Vagina (tissue), 2 donors: ENCODE measurements at regions not wholly inside any gene's neighbourhood (a gene's known extent, or its start where the extent isn't known, plus 50 kb on each side); places are given as distances from the start of the nearest gene placed in this dataset.

Experiments
- DNase-seq, 2 donors: peaks; one replicate each; pipeline ENCODE4 v3.0.0-alpha.2; 2017; ENCODE audit errors: extremely low spot score in 2 of 2
- H3K27ac ChIP-seq: fragments of 200-600 bp; sonication (generic); one replicate; pipeline ENCODE4 v1.5.1; 2019
- H3K27me3 ChIP-seq: fragments of 200-600 bp; sonication (generic); one replicate; pipeline ENCODE4 v1.5.1; 2019
- H3K36me3 ChIP-seq, 2 donors: fragments of 200-600 bp; sonication (generic); one replicate each; pipeline ENCODE4 v1.5.1; 2017 to 2019
- H3K4me1 ChIP-seq: fragments of 200-600 bp; sonication (generic); one replicate; pipeline ENCODE4 v1.5.1; 2019
- H3K4me3 ChIP-seq, 2 donors: fragments of 200-600 bp; sonication (generic); 1 replicate in 1 of 2; 2 replicates in 1 of 2; pipeline ENCODE4 v1.5.1; 2016 to 2019
- H3K9me3 ChIP-seq: fragments of 200-600 bp; sonication (generic); one replicate; pipeline ENCODE4 v1.5.1; 2019
- CTCF ChIP-seq, 3 experiments: fragments of 450-650 bp in 2 of 3; fragments of 200-600 bp in 1 of 3; sonication (generic) in 1 of 3; IDR thresholded peaks; one replicate each; pipeline ENCODE4 v1.5.1; 2017 to 2019; ENCODE audit warnings: antibody characterized with exemption in 3 of 3, mild to moderate bottlenecking in 2 of 3, moderate library complexity in 2 of 3
- POLR2A ChIP-seq, 2 donors: fragments of 450-650 bp; IDR thresholded peaks; one replicate each; pipeline ENCODE4 v1.6.1; 2017; ENCODE audit warnings: antibody characterized with exemption in 2 of 2, mild to moderate bottlenecking in 2 of 2, moderate library complexity in 2 of 2
- POLR2AphosphoS5 ChIP-seq, 2 donors: sonication (generic); formaldehyde crosslinking; IDR thresholded peaks; one replicate each; pipeline ENCODE4 v1.9.0; 2017; ENCODE audit warnings: antibody characterized with exemption in 2 of 2, mild to moderate bottlenecking in 2 of 2, low read depth in 1 of 2; ENCODE audit not compliant: insufficient read depth in 1 of 2
- intact Hi-C: fragments of 100-400 bp; cut with DNase I; formaldehyde crosslinking; loops from one replicate; pipeline ENCODE4 v1.15.1; 2023

GRCh38 chr20:20796766-20797440, 84.5 kb upstream of the RALGAPA2 start:
- H3K27ac ChIP-seq = no peak overlapping the region
- H3K4me3 ChIP-seq = no peak overlapping the region
- no peaks in the 10 kb centered on the region for H3K36me3 ChIP-seq
- no peaks in the 10 kb centered on the region for H3K4me1 ChIP-seq
- no peak for DNase-seq
- TF ChIP-seq POLR2AphosphoS5 (IDR thresholded peaks at IDR 0.05; ENCODE audit: insufficient read depth in 1 of 2, low read depth in 1 of 2) (no peak), CTCF (IDR thresholded peaks at IDR 0.05) (no peak), POLR2A (IDR thresholded peaks at IDR 0.05) (no peak)
- intact Hi-C loops = no loop called here
- no peaks in the 10 kb centered on the region for H3K9me3 ChIP-seq
- no peaks in the 10 kb centered on the region for H3K27me3 ChIP-seq

- intact Hi-C loops = no loop called here
- no peak for DNase-seq
- TF ChIP-seq POLR2AphosphoS5 (IDR thresholded peaks at IDR 0.05; ENCODE audit: insufficient read depth in 1 of 2, low read depth in 1 of 2) (no peak), CTCF (IDR thresholded peaks at IDR 0.05) (no peak), POLR2A (IDR thresholded peaks at IDR 0.05) (no peak)
These were observed 83.3 kb upstream of the RALGAPA2 start for GRCh38 chr20:20795721-20796120.

GRCh38 chr20:20795119-20795518, 82.7 kb upstream of the RALGAPA2 start:
- no peak overlapping the region for H3K27ac ChIP-seq
- H3K9me3 ChIP-seq = no peaks in the 10 kb centered on the region
- intact Hi-C loops = no loop called here
- H3K4me3 ChIP-seq = no peak overlapping the region
- DNase-seq = no peak
- H3K27me3 ChIP-seq = no peaks in the 10 kb centered on the region
- no peaks in the 10 kb centered on the region for H3K36me3 ChIP-seq
- no peak for TF ChIP-seq CTCF (IDR thresholded peaks at IDR 0.05)
- TF ChIP-seq POLR2AphosphoS5 (IDR thresholded peaks at IDR 0.05; ENCODE audit: insufficient read depth in 1 of 2, low read depth in 1 of 2) = no peak
- TF ChIP-seq POLR2A (IDR thresholded peaks at IDR 0.05) = no peak
- H3K4me1 ChIP-seq = no peaks in the 10 kb centered on the region

More at GRCh38 chr20:20795721-20796120, 83.3 kb upstream of the RALGAPA2 start:
- no peaks in the 10 kb centered on the region for H3K27me3 ChIP-seq
- no peaks in the 10 kb centered on the region for H3K9me3 ChIP-seq
- H3K4me3 ChIP-seq = no peak overlapping the region
- H3K27ac ChIP-seq = no peak overlapping the region
- H3K4me1 ChIP-seq = no peaks in the 10 kb centered on the region
- H3K36me3 ChIP-seq = no peaks in the 10 kb centered on the region

GRCh38 chr20:20793591-20793990, 81.1 kb upstream of the RALGAPA2 start:
- no peak for TF ChIP-seq POLR2A (IDR thresholded peaks at IDR 0.05)
- no peak for TF ChIP-seq POLR2AphosphoS5 (IDR thresholded peaks at IDR 0.05; ENCODE audit: insufficient read depth in 1 of 2, low read depth in 1 of 2)
- TF ChIP-seq CTCF (IDR thresholded peaks at IDR 0.05) = no peak
- intact Hi-C loops = no loop called here
- Histone ChIP-seq H3K27ac (no peak overlapping the region), H3K36me3 (no peaks in the 10 kb centered on the region), H3K27me3 (no peaks in the 10 kb centered on the region), H3K4me3 (no peak overlapping the region), H3K4me1 (no peaks in the 10 kb centered on the region), H3K9me3 (no peaks in the 10 kb centered on the region)
- DNase-seq = no peak
